ENCODE measurements at regions not wholly inside any gene's neighbourhood (a gene's known extent, or its start where the extent isn't known, plus 50 kb on each side); places are given as distances from the start of the nearest gene placed in this dataset.

DNA sequence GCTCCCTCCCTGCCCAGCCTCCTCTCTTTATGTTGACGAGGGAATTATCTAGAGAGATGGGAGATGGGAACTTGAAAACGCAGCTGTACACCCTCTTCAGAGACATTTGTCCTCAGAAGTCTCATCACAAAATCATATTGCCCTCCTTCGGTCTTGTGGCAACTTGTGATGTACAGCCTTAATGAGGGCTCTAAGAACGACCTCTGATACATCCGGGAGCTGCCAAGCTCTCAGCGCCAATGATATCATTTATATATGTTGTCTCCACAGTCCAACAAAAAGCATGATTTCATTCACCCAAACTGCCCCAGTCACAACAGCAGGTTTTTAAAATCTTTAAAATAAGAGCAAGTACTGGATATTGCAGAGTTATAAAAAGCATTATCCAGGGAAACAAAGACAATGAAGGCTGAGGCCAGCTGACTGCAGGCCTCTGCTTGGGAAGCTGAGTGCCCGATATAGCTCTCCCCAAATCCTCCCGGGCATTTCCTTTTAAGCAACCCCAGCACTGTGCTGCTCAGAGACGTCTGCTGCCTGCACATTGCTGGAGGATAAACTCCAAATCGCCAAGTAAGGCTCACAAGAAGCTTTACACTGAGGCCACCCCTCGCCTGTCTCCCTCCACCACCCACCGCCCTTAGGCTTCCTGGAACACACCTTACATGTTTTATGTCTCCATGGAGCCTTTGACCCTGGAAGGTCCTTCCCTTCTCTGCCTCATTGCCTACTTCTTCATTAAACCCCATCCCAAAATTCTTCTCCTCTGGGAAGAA is 236.1 kb downstream of the C1orf94 start:
- TF ChIP-seq, protein P1, sequence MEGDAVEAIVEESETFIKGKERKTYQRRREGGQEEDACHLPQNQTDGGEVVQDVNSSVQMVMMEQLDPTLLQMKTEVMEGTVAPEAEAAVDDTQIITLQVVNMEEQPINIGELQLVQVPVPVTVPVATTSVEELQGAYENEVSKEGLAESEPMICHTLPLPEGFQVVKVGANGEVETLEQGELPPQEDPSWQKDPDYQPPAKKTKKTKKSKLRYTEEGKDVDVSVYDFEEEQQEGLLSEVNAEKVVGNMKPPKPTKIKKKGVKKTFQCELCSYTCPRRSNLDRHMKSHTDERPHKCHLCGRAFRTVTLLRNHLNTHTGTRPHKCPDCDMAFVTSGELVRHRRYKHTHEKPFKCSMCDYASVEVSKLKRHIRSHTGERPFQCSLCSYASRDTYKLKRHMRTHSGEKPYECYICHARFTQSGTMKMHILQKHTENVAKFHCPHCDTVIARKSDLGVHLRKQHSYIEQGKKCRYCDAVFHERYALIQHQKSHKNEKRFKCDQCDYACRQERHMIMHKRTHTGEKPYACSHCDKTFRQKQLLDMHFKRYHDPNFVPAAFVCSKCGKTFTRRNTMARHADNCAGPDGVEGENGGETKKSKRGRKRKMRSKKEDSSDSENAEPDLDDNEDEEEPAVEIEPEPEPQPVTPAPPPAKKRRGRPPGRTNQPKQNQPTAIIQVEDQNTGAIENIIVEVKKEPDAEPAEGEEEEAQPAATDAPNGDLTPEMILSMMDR (IDR thresholded peaks at IDR 0.05; ENCODE audit: extremely low read depth in 1 of 2, insufficient read depth in 1 of 2, low read depth in 1 of 2, low read length in 2 of 2) = no peak
- TF ChIP-seq MYC (IDR thresholded peaks at IDR 0.05; ENCODE audit: low read depth, low read length) (no peak), POLR2AphosphoS5 (IDR thresholded peaks at IDR 0.05; ENCODE audit: insufficient read depth, low read depth, low read length) (no peak), POLR2A (IDR thresholded peaks at IDR 0.05; ENCODE audit: low read depth, low read length) (no peak)
- TF ChIP-seq, protein P2, sequence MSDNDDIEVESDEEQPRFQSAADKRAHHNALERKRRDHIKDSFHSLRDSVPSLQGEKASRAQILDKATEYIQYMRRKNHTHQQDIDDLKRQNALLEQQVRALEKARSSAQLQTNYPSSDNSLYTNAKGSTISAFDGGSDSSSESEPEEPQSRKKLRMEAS (IDR thresholded peaks at IDR 0.05; ENCODE audit: insufficient read depth, insufficient read length) = no peak

All from endothelial cell of umbilical vein (primary cell).